Inflammatory macrophage treated with lipopolysaccharide for 4 hours (primary cell): ENCODE measurements at regions not wholly inside any gene's neighbourhood (a gene's known extent, or its start where the extent isn't known, plus 50 kb on each side); places are given as distances from the start of the nearest gene placed in this dataset.
A peak's percentile ranks its signal among the peaks of the same experiment; 100 is the strongest.

Source experiments
- DNase-seq: peaks from one replicate; pipeline ENCODE4 v3.0.0-alpha.2; 2020

DNA sequence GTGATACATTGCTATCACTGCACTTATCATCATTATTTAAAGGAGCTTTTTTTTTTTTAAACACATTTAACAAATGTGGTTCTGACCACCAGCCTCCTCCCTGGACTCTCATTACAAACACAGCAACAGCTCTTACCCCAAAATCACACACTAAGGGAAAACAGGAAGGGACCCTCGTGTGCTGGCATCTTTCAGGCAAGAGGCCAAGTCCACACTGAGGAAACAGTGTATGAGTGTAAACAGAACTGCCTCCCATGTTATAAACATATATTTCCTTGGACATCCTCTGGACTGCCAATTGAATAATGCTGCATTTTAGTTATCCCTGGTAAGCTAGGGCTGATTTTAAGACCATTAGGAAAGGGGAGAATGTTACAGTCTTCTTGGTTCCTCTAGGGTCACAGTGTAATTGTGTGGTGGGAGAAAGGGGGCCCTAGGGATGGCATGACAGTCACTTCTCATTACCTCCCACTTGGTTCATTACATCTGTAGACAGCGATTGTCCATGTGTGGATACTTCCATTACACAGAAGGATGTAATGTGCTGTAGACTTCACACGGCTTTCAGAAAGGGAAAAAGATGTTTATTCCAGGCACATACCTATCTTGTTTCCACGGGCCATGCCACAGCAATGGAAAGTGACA, 244.6 kb upstream of the TET2 start:
- no peak for DNase-seq

DNA sequence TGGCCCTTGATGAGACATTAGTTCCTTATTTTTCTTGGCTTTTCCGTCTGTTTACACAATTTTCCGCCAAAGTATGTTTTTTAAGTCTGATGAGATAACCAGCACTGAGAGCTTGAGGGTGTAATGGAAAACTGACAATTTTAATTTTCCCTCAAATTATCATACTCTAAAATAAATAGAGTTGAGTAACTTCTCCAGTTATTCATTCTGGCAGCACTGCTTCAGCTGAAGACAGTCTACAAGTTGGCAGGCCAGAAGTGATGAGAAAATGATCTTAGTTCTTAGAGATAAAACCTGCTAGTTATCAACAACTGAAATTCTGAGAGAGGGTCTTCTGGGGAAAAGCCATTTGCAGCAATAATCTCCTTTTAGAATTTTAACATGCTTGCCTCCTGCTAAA, 241.6 kb upstream of the TET2 start:
- DNase-seq, result peak; percentile 1

DNA sequence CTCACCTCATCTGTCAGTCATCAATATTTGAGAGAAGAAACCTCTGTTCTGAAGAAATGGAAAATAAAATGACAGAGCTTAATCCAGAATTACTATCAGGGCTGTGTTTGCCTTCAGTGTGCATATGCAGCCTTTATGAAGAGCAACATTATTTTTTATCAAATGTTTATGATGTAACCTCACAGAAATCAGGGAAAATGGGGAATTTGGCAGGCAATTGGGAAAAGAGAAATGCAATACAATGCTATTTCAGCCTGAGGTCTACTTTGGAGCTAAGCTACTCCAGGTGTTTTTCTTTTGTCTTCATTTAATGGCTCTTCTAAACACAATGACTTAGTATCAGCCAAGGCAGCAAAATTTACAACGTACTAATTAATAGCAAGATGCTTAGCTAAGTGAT, 241.1 kb upstream of the TET2 start:
- no peak for DNase-seq

DNA sequence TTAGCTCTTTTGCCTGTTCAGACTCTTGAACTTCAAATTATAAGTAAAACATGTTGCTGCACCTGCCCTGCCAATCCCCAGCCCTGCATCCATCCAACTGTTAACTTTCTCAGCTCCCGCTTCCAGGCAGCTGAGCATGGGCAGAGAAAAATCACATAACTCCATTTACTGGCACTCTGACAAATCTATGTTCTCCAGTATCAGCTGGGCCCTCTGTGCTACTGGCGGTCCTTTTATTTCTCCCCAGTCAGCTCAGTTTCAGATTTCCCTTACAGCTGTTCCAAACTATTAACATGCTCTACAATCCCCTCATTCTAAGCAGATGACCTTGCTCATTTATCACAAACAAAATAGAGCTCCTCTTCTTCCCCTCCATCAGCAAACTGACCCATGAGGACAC, 240.4 kb upstream of the TET2 start:
- DNase-seq, result no peak

DNA sequence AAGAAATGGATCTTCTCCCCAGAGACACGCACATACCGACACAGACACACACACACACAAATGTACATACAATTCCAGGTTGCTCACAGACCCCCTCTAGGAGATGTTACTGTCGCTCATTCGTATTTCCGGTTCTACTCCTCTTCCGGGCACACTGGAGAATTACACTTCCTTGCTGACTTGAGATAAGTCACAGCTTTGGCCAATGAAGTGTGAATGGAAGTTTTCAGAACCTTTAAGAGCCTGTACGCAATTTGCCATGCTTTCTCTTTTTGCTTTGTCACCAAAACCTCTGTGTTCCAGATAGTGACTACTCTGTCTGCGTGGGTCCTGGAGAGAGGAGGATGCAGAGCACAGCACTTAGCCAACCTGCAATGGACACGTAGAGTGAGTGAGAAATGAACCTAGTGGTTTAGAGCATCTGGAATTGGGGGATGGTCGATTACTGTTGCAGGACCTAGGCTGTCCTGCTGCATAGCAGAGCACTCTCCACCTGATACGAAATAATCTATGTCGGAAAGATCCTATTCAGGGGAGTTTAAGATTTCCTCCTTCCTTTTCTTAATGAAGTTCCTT, 239.5 kb upstream of the TET2 start:
- no peak for DNase-seq

DNA sequence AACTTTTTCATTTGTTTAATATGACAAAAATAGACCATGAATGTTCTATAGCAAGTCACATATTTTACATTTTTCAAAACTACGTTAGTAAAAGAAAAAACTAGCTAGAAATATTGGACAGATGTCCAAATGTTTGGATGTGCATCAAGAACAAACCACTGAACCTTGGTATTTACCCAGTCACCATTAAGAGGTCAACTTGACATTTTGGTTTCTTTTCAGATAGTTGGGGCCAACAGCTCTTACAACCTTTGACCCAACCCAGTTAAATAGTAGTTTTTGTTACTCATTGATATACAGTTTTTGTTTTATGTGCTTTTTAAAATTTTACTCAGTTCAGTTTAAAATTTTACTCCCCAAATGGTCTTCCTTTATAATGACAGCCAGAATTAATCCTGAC, 238.7 kb upstream of the TET2 start:
- DNase-seq, result no peak

DNA sequence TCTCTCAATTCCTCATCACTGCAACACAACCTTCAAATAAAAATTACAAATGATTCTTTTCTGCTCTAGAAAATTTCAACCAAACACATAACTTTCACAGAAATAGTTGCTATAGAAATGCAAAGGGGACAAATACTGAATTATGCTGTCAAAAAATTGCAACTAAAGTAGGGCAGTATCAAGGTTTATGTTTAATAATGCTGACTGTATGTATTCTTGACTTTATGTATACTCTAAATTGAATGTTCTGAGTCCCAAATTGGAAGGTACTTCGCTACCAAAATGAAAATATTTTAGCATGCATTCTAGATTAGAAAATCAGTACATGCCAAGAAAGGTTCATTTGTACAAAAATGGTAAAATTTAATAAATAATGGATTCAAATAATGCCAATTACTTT, 237.3 kb upstream of the TET2 start:
- DNase-seq, result no peak

DNA sequence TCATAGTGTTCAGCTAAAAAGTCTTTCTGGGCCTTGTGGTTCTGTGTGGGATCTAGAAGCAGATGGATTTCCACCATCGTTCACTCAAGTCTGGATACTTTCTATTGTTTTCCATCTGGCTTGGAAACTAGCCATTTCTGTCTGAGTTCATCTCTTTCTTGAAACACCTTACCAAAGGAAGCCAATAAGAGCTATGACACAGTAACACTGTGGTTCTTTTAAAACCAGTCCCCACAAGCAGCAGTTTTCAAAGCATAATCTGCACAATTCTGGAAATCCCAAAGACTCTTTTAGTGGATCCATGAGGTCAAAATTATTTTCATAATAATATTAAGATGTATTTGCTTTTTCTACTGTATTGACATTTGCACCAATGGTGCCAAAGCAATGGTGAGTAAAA, 234.2 kb upstream of the TET2 start:
- DNase-seq, result no peak

DNA sequence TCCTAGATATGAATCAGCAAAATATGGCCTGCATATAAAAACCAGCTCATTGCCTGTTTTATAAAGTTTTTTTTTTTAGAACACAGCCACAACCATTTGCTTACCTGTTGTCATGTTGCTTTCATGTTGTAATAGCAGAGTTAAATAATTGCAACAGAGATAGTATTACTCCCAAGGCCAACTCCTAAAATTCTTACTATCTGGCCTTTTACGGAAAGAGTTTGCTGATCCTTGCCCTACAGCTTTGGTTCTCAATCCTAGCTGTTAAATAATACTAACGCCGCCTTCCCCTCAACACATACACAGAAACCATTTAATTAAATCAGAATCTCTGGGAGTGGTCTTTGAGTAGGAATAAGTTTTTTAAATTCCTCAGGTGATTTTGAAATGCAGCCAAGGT, 231.3 kb upstream of the TET2 start:
- DNase-seq, result no peak

DNA sequence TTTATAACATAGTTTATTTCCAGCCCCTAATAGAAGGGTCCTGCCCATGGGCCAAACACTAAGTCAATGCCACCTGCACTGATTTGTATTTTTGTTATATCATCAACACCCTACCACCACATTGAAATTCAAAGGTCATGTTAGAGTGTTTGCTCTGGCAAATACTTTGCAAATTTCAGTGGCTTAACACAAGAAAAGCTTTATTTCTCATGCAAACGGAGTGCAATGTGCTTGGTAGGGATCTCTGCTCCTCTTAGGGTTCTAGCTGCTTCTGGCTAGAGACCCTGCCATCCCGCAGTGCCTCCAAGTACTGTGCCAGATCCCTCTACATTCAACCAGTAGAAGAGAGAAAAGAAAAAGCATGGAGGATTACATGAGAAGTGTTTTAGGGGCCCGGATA, 230.8 kb upstream of the TET2 start:
- no peak for DNase-seq

DNA sequence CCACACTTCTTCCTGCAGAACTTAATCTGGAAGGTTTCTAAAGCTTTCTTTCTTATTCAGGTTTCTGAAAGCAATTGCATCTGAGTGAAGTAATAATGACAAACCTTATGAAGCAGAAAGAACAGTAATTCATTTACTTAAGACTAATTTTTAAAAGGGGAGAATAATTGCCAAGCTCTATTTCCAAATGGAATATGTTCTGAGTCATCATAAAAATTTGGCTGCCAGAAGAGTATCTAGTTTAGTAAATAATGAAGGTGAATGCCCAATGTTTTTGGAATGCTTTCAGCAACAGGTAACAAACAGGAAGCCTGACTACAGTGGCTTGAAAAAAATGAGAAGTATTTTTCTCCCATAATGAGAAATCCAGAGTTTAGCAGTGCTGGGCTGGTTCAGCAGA, 227.3 kb upstream of the TET2 start:
- DNase-seq, result no peak

DNA sequence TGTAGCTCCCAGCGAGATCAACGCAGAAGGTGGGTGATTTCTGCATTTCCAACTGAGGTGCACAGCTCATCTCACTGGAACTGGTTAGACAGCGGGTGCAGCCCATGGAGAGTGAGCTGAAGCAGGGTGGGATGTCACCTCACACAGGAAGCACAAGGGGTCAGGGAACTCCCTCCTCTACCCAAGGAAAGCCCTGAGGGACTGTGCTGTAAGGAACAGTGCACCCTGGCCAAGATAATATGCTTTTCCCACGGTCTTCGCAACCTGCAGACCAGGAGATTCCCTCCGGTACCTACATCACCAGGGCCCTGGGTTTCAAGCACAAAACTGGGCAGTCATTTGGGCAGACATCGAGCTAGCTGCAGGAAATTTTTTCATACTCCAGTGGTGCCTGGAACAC, 216.4 kb upstream of the TET2 start:
- no peak for DNase-seq

DNA sequence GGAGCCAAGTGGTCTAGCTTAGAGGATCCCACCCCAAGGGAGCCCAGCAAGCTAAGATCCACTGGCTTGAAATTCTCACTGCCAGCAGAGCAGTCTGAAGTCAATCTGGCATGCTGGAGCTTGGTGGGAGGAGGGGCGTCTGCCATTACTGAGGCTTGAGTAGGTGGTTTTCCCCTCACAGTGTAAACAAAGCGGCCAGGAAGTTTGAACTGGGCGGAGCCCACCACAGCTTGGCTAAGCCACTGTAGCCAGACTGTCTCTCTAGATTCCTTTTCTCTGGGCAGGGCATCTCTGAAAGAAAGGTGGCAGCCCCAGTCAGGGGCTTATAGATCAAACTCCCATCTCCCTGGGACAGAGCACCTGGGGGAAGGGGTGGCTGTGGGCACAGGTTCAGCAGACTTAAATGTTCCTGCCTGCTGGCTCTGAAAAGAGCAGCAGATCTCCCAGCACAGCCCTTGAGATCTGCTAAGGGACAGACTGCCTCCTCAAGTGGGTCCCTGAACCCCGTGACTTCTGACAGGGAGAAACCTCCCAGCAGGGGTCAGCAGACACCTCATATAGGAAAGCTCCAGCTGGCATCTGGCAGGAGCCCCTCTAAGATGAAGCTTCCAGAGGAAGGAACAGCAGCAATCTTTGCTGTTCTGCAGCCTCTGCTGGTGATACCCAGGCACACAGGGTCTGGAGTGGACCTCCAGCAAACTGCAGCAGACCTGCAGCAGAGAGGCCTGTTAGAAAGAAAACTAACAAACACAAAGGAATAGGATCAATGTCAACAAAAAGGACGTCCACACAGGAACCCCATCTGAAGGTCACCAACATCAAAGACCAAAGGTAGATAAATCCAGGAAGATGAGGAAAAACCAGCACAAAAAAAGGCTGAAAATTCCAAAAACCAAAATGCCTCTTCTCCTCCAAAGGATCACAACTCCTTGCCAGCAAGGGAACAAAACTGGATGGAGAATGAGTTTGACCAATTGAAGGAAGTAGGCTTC, 215.6 kb upstream of the TET2 start:
- peak; percentile 40 for DNase-seq

DNA sequence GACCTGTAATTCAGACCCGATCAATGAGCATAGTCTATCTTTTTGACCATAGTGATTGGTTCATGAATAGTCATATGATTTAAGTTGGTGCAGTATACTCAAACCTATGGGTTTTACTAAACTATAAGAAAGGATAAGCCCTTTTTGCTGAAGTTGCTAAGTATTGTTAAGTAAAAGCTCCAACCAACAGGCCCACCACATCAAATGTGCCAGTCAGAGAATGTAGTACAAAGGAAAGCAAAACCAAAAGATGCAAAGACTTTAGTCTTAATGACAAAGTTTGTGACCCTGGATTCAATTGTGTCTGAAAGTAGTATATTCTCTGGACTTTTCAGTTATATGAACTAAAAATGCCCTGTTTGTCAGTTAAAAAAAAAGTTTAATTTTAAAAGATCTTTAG, 208.1 kb upstream of the TET2 start:
- peak; percentile 18 for DNase-seq

DNA sequence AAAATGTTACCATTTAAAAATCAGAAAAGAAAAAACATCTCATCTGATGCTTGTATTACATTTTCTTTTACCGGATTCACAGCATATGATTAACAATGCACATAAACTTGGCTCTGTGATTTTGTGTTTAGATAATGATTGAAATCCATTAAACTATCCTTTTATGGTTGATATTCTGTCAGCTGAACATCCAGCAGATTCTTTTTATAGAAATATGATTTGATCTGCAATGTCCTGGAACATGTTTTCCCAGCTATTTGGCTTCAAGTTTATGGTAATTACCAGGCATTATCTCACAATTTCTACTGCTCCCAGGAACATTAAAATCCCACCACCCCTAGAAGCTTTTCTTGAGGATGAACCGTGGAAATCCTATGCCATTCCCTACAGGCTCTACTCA, 205.7 kb upstream of the TET2 start:
- no peak for DNase-seq

DNA sequence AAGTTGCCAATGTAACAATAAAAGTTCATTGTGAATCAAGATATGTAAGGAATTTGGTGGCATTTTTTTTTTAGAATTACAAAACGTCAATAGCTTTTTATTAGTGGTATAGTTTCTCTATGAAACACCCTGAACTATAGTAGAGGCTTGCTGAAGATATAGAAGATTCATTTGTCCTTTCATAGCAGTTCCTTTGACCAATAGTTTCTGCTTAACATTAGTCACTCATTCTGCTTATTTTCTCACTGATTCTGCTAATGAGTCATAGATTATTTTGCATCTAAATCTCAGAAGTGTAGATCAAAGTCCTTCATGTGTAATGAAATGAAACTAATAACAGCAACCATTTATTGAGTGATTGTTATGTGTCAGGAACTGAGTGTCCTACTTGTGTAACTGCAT, 205.0 kb upstream of the TET2 start:
- peak; percentile 9 for DNase-seq

DNA sequence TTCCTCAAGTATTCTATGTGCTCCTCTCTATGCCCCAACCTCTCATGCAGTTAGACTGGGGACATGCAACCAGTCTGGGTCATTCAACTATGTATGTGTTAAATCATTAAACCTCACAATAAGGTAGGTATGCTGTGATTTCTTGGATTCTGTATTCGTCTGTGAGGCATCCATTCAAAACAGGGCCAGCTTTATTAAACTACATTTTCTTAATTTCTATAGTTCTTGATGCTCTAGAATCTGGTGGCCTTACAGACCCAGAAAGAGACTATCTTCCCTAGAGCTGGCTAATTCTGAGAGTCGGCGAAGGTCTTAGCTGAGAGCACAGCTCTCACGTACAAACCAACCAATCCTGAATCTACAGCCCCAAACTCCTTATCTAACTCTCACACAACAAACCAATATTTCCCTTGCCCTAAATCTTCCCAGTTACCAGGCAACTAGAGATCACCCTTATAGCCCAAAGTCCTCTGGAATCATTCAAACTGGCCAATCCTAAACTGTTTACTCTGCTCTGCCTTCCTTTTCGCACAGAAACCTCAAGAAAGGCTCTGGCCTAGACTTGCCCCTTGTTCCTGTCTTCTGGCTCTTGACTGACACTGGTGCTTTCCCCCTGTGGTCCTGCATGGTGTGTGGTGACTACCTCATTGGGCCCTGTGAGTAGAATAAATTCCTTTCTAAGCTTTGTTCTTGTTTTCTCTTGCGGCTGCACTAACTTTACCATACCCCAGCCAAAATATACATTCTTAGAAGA, 203.5 kb upstream of the TET2 start:
- no peak for DNase-seq

DNA sequence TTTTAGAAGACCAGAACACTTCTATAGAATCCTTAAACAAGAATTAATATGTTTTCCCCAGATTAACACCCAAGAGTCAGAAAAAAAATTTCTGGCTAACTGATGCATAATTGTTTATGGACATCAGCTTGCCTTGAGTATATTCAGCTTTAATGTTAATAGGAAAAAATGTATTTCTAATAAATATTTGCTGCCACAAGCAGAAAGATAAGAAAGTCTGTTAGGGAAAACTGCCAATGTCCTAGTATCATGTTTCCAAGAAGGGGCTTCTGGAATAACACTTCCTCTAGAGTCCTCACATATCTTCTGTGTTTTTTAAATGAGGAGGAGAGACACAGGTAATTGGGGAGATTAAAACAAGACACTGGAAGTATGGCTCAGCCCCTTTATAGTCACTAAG, 202.1 kb upstream of the TET2 start:
- DNase-seq, result no peak

DNA sequence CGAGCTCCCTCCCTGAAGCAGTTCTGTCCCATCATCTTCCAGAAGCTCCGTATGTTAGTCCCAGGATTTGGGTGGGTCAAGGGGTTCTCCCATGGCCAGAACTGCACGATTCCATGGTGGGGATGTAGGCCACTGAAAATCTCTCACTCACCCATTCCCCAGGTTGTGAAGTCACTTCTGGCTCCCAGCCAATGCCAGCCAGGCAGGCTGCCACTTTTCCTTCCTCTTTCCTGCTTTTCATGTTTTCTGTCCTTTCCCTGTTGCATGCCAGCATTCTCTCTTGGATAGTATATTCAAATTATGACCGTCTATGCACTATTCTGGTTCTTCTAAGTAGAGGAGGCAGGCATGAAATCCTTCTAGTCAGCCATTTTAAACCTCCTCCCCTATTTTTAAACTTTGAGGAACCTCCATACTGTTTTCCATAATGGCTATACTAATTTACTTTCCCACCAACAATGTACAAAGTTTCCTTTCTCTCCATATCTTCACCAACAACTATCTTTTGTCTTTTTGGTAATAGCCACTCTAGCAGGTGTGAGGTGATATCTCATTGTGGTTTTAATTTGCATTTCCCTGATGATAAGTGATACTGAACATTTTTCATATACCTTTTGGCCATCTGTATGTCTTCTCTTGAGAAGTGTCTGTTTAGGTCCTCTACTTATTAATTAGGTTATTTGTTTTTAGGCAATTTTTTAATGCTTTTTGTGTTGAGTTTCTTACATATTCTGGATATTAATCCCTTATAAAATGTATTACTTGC, 182.1 kb upstream of the TET2 start:
- DNase-seq, result peak; percentile 17

DNA sequence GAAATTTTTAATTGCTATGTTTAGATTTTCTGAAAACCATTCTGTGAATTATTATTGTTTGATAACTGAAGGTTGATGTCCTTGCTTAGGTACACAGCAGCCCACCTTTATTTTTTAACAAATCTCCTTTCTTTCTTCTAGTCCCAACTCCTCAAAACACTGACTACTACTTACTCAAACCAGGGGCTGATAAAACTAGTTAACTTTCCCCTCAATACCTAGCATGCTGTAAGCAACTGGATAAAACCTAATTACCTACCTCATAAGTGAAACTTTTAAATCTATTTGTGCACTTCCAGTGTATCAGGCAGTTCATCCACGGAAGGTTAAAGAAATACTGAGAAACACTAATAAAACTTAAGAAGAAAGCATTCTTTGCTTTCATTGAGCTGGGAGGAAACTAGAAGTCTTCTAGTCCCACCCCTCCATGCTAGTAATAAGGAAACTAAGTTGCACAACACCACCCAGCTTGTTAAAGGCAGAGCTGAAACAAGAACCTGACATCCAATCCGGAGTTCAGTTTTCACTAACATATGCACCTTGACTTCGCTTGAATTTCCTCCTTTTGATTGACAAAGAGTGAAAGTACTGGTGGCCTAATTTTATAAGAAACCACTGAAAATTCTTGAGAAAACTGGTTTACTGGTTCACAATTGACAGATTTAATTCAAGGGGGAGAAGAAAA, 180.2 kb upstream of the TET2 start:
- DNase-seq, result peak; percentile 96

DNA sequence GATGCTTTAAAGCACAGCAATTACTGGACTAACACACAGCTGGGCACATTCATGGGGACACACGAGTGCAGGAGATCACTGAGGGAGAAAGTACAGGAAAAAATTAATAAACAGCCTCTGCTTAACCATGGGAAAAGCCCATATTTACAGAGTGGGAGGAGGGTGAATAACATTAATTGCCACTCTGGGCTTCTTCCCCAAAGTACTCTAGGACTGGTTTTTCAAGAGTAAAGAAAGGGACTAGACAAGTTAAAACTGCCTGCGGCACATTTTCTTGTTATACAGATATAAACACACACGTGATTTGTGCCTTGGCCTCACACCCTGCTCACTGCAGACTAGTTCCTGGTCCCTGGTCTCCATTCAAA, 179.7 kb upstream of the TET2 start:
- no peak for DNase-seq
